Vagina (tissue), 2 donors: ENCODE measurements at regions not wholly inside any gene's neighbourhood (a gene's known extent, or its start where the extent isn't known, plus 50 kb on each side); places are given as distances from the start of the nearest gene placed in this dataset.
"Not testable (repeated sequence)": the region's sequence is repeated elsewhere in the genome, so short reads cannot be mapped to it uniquely, and the experiment has no call there.

ENCODE experiments used
- CTCF ChIP-seq, 3 experiments: fragments of 450-650 bp in 2 of 3; fragments of 200-600 bp in 1 of 3; sonication (generic) in 1 of 3; IDR thresholded peaks; one replicate each; pipeline ENCODE4 v1.5.1; 2017 to 2019; ENCODE audit warnings: antibody characterized with exemption in 3 of 3, mild to moderate bottlenecking in 2 of 3, moderate library complexity in 2 of 3
- POLR2A ChIP-seq, 2 donors: fragments of 450-650 bp; IDR thresholded peaks; one replicate each; pipeline ENCODE4 v1.6.1; 2017; ENCODE audit warnings: antibody characterized with exemption in 2 of 2, mild to moderate bottlenecking in 2 of 2, moderate library complexity in 2 of 2
- POLR2AphosphoS5 ChIP-seq, 2 donors: sonication (generic); formaldehyde crosslinking; IDR thresholded peaks; one replicate each; pipeline ENCODE4 v1.9.0; 2017; ENCODE audit warnings: antibody characterized with exemption in 2 of 2, mild to moderate bottlenecking in 2 of 2, low read depth in 1 of 2; ENCODE audit not compliant: insufficient read depth in 1 of 2

- not testable (repeated sequence) for TF ChIP-seq POLR2A (IDR thresholded peaks at IDR 0.05); CTCF (IDR thresholded peaks at IDR 0.05); POLR2AphosphoS5 (IDR thresholded peaks at IDR 0.05; ENCODE audit: insufficient read depth in 1 of 2, low read depth in 1 of 2)
These were observed 341.1 kb downstream of the NEBL start for GRCh38 chr10:20555990-20556389.
